GM12891 (cell line): ENCODE measurements at regions not wholly inside any gene's neighbourhood (a gene's known extent, or its start where the extent isn't known, plus 50 kb on each side); places are given as distances from the start of the nearest gene placed in this dataset.

Experiments used
- POLR2A ChIP-seq: IDR thresholded peaks from 2 replicates; pipeline ENCODE4 v1.6.1; 2011; ENCODE audit warnings: low read depth, low read length, control low read depth
- POLR2AphosphoS5 ChIP-seq: IDR thresholded peaks from 2 replicates; pipeline ENCODE4 v1.6.1; 2011; ENCODE audit warnings: low read depth, low read length, control low read depth
- TAF1 ChIP-seq: IDR thresholded peaks from 2 replicates; pipeline ENCODE4 v1.6.1; 2011; ENCODE audit warnings: low read depth, low read length, control low read depth

GRCh38 chr18:67007085-67007484 lies 403.2 kb upstream of the CDH19 start:
- TF ChIP-seq TAF1: no peak
- TF ChIP-seq POLR2A: no peak
- TF ChIP-seq POLR2AphosphoS5: no peak
